ENCODE measurements at regions not wholly inside any gene's neighbourhood (a gene's known extent, or its start where the extent isn't known, plus 50 kb on each side); places are given as distances from the start of the nearest gene placed in this dataset.

- TF ChIP-seq, protein P1, sequence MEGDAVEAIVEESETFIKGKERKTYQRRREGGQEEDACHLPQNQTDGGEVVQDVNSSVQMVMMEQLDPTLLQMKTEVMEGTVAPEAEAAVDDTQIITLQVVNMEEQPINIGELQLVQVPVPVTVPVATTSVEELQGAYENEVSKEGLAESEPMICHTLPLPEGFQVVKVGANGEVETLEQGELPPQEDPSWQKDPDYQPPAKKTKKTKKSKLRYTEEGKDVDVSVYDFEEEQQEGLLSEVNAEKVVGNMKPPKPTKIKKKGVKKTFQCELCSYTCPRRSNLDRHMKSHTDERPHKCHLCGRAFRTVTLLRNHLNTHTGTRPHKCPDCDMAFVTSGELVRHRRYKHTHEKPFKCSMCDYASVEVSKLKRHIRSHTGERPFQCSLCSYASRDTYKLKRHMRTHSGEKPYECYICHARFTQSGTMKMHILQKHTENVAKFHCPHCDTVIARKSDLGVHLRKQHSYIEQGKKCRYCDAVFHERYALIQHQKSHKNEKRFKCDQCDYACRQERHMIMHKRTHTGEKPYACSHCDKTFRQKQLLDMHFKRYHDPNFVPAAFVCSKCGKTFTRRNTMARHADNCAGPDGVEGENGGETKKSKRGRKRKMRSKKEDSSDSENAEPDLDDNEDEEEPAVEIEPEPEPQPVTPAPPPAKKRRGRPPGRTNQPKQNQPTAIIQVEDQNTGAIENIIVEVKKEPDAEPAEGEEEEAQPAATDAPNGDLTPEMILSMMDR (conservative IDR thresholded peaks at IDR 0.05; ENCODE audit: low read depth, low read length): no peak
- no peak for DNase-seq (ENCODE audit: low read depth)
- H3K4me3 ChIP-seq (ENCODE audit: low read depth, low read length): no peak overlapping the region
Observed at GRCh38 chr9:88037285-88037845, 63.0 kb upstream of the CDK20 start.

- no peak for DNase-seq (ENCODE audit: low read depth)
- TF ChIP-seq, protein P1 (conservative IDR thresholded peaks at IDR 0.05; ENCODE audit: low read depth, low read length): no peak
- no peak overlapping the region for H3K4me3 ChIP-seq (ENCODE audit: low read depth, low read length)
Observed at GRCh38 chr9:88034964-88035363, 60.6 kb upstream of the CDK20 start.

DNA sequence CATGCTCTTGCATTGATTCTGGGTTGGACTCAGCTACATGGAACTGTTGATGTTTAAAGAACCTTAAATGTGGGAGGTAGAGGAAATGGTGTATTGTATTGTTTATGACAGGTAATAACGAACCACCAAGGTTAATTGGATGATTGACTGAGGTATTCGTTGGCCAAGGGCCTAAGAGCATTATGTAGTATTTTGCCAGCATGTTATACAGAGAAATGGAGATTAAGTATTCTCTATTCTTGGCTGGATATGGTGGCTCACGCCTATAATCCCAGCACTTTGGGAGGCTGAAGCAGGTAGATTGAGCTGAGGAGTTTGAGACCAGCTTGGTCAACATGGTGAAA lies 59.0 kb upstream of the CDK20 start:
- DNase-seq (ENCODE audit: low read depth): no peak
- TF ChIP-seq, protein P1 (conservative IDR thresholded peaks at IDR 0.05; ENCODE audit: low read depth, low read length): no peak
- H3K4me3 ChIP-seq (ENCODE audit: low read depth, low read length): no peak overlapping the region

DNA sequence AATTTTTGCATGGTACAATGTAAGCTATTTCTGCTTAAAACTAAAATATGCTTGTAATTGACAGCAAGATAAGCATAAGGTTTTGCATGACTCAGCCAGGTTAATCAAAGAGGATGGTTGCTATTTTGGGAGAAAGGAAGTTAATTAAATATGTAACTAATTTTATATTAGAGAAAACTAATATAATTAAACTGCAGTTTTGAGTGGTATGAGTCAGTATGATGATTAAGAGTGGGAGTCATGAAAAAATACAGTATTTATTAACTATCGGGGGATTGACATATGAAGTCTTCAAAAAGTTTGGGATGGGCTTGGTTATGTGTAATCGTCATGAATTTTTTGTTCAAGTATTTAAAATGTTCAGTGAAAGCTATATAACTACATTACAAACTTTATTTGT lies 54.0 kb upstream of the CDK20 start:
- no peak overlapping the region for H3K4me3 ChIP-seq (ENCODE audit: low read depth, low read length)
- no peak for DNase-seq (ENCODE audit: low read depth)
- TF ChIP-seq, protein P1 (conservative IDR thresholded peaks at IDR 0.05; ENCODE audit: low read depth, low read length): no peak

DNA sequence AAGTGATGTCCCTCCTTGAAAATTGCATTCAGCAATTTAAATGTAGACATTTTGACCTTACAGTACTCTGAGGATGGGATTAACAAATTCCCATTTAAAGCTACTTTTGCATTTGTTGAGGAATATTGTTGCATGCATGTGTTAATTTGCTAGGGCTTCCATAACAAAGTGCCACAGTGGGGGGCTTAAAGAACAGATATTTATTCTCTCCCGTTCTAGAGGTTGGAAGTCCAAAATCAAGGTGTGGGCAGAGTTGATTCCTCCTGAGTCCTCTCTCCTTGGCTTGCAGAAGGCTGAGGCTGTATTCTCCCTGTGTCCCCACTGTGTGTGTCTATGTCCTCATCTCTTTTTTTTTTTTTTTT lies 51.8 kb upstream of the CDK20 start:
- TF ChIP-seq, protein P1 (conservative IDR thresholded peaks at IDR 0.05; ENCODE audit: low read depth, low read length): no peak
- H3K4me3 ChIP-seq (ENCODE audit: low read depth, low read length): no peak overlapping the region
- no peak for DNase-seq (ENCODE audit: low read depth)

GRCh38 chr9:88025411-88026117 lies 51.2 kb upstream of the CDK20 start:
- TF ChIP-seq, protein P1 (conservative IDR thresholded peaks at IDR 0.05; ENCODE audit: low read depth, low read length): peak; percentile 18
- no peak for DNase-seq (ENCODE audit: low read depth)

DNA sequence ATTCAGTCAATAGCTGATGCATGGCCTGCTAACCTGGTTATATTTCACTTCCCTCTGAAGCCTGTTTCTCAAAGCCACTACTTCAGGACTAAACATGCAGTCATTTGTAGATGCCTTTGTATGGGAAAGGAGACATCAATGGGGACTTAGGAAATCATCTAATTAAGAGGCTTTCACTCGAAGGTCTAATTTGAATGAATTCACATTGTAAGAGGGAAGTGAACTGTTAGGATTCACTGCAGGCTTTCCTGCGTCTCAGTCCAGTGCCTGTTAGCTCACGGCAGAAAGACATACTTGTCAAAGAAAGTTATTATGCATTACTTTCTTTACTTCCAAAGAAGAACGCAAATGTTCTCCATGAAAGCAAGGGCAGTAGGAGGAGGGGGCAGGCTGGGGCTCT lies 50.6 kb upstream of the CDK20 start:
- TF ChIP-seq, protein P1 (conservative IDR thresholded peaks at IDR 0.05; ENCODE audit: low read depth, low read length): no peak

More at GRCh38 chr9:88025411-88026117, 51.2 kb upstream of the CDK20 start:
- no peak overlapping the region for H3K4me3 ChIP-seq (ENCODE audit: low read depth, low read length)

More for the DNA sequence above, 50.6 kb upstream of the CDK20 start:
- DNase-seq (ENCODE audit: low read depth): no peak
- no peak overlapping the region for H3K4me3 ChIP-seq (ENCODE audit: low read depth, low read length)

Measured in epithelial cell of proximal tubule (primary cell).